ENCODE measurements at regions not wholly inside any gene's neighbourhood (a gene's known extent, or its start where the extent isn't known, plus 50 kb on each side); places are given as distances from the start of the nearest gene placed in this dataset.

DNA sequence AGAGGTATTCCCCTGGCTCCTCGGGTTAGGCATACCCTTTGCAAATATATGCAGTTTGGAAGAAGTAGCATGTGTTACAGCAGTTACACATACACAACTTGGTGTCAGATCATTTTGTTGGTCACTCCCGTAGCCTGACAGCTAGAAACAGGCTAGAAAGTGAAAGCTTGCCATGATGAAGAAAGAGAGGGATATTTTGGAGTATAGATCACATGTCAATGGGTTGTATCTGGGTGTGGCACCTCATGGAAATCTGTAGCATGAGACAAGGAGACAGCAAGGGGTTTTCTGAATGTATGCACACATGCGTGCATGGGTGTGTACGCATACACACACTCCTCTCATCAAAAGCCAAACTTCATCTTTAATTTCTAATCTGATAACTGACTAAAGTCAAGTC is 1914.5 kb upstream of the PIK3C3 start (continued):
- TF ChIP-seq TAF1 (IDR thresholded peaks at IDR 0.05; ENCODE audit: low read depth, low read length): no peak
- TF ChIP-seq POLR2AphosphoS5 (IDR thresholded peaks at IDR 0.05; ENCODE audit: low read depth, low read length): no peak

Data from H1 (cell line).